GM10248 (cell line): ENCODE measurements at regions not wholly inside any gene's neighbourhood (a gene's known extent, or its start where the extent isn't known, plus 50 kb on each side); places are given as distances from the start of the nearest gene placed in this dataset.

Experiments
- CTCF ChIA-PET: fragments of 300-600 bp; sonication (Branson Sonifier 250); formaldehyde crosslinking; extraction: SDS; loops from one replicate; lab custom pipeline; 2021; ENCODE audit warnings: antibody characterized with exemption; lab: Yijun Ruan, JAX
- POLR2A ChIA-PET: fragments of 350-650 bp; sonication (Branson Sonifier 250); formaldehyde crosslinking; extraction: SDS; loops from one replicate; lab custom pipeline; 2020; ENCODE audit warnings: antibody characterized with exemption; lab: Yijun Ruan, JAX
- DNase-seq: peaks from one replicate; pipeline ENCODE4 v3.0.0; 2012; ENCODE audit errors: extremely low spot score
- CTCF ChIP-seq: IDR thresholded peaks from 2 replicates; pipeline ENCODE4 v1.5.1; 2012; ENCODE audit warnings: mild to moderate bottlenecking, low read depth; ENCODE audit errors: extremely low read depth, missing control alignments, control extremely low read depth

- no peak for TF ChIP-seq CTCF
- POLR2A ChIA-PET, result no interaction called here
- DNase-seq, result no peak
- CTCF ChIA-PET, result no interaction called here
Measured at GRCh38 chr6:106799031-106799894, 169.9 kb downstream of the QRSL1 start.

- no peak for TF ChIP-seq CTCF
- no peak for DNase-seq
- ChIA-PET CTCF (interaction anchor here (1.0 kb wide), 1 partner anchor 8 kb away, joined by 4 read pairs; no protein-coding TSS in a partner anchor), POLR2A (no interaction called here)
Measured at GRCh38 chr6:106797186-106797585, 167.8 kb downstream of the QRSL1 start.

- POLR2A ChIA-PET, result no interaction called here
- no peak for TF ChIP-seq CTCF
- CTCF ChIA-PET, result interaction anchor here (1.0 kb wide), 1 partner anchor 8 kb away, joined by 4 read pairs; no protein-coding TSS in a partner anchor
- DNase-seq, result no peak
Measured at GRCh38 chr6:106796781-106797180, 167.4 kb downstream of the QRSL1 start.

- CTCF ChIA-PET, result no interaction called here
- DNase-seq, result no peak
- TF ChIP-seq CTCF, result no peak
- POLR2A ChIA-PET, result no interaction called here
Measured at GRCh38 chr6:106794129-106794528, 164.8 kb downstream of the QRSL1 start.

DNA sequence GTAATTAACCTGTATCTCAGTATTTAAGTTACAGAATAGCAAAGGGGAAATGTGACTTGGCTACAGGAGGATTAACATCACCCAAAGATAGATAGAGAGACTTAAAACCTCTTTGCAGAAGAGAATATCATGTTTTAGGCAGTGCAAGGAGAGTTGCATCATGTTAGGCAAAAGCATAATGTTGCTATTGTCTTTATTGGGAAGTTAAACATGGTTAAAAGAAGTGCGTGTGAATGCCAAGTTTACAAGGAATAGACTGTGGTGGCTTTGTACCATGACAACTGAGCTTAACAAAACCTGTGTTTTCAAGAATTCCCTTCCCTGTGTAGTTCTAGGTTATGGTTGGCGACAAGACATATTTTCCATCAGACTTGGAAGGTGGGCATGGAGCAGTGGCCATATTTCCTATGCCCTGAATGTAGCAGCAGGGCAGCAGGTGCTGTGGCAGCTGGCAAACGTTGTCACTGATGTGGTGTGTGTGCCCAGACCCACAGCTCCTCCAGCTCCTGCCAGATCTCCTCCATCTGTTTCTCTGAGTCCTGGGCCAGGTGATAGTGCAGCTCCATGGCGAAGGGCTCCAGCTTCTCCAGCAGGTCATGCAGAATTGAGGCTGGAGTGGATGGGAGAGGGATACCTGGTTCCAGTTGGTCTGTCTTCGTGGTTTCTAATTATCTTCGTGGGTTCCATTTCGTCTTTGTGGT lies 163.3 kb downstream of the QRSL1 start:
- DNase-seq, result no peak
- ChIA-PET CTCF (interaction anchor here (1.0 to 1.5 kb wide), 2 partner anchors 9 to 10 kb away, joined by 3 to 4 read pairs; no protein-coding TSS in a partner anchor), POLR2A (no interaction called here)
- no peak for TF ChIP-seq CTCF

- ChIA-PET POLR2A (no interaction called here), CTCF (no interaction called here)
- no peak for DNase-seq
- TF ChIP-seq CTCF, result no peak
Measured at GRCh38 chr6:106790935-106791334, 161.6 kb downstream of the QRSL1 start.
